ENCODE measurements at regions not wholly inside any gene's neighbourhood (a gene's known extent, or its start where the extent isn't known, plus 50 kb on each side); places are given as distances from the start of the nearest gene placed in this dataset.

- Histone ChIP-seq H3K4me1 (no peaks in the 10 kb centered on the region), H3K9me3 (no peaks in the 10 kb centered on the region), H3K4me3 (no peak overlapping the region), H3K27me3 (ENCODE audit: low read depth) (no peaks in the 10 kb centered on the region), H3K36me3 (replicated peaks) (no peaks in the 10 kb centered on the region)
- in situ Hi-C loops (cut with MboI; ENCODE audit: low sequenced_read_pairs) = no loop called here
- no peak for DNase-seq (ENCODE audit: low spot score in 2 of 2)
These were observed 1481.6 kb upstream of the PIK3C3 start for GRCh38 chr18:40473221-40474029.

GRCh38 chr18:40470723-40471122 is 1484.3 kb upstream of the PIK3C3 start:
- no peak for DNase-seq (ENCODE audit: low spot score in 2 of 2)
- no peak overlapping the region for H3K4me3 ChIP-seq
- H3K4me1 ChIP-seq = no peaks in the 10 kb centered on the region
- H3K27me3 ChIP-seq (ENCODE audit: low read depth) = no peaks in the 10 kb centered on the region
- no peaks in the 10 kb centered on the region for H3K9me3 ChIP-seq
- H3K36me3 ChIP-seq (replicated peaks) = no peaks in the 10 kb centered on the region
- in situ Hi-C loops (cut with MboI; ENCODE audit: low sequenced_read_pairs) = no loop called here

GRCh38 chr18:40469851-40470250 is 1485.2 kb upstream of the PIK3C3 start:
- Histone ChIP-seq H3K9me3 (no peaks in the 10 kb centered on the region), H3K4me3 (no peak overlapping the region), H3K36me3 (replicated peaks) (no peaks in the 10 kb centered on the region), H3K4me1 (no peaks in the 10 kb centered on the region), H3K27me3 (ENCODE audit: low read depth) (no peaks in the 10 kb centered on the region)
- DNase-seq (ENCODE audit: low spot score in 2 of 2) = no peak
- in situ Hi-C loops (cut with MboI; ENCODE audit: low sequenced_read_pairs) = no loop called here

- DNase-seq (ENCODE audit: low spot score in 2 of 2) = no peak
- in situ Hi-C loops (cut with MboI; ENCODE audit: low sequenced_read_pairs) = no loop called here
- no peaks in the 10 kb centered on the region for H3K9me3 ChIP-seq
- no peaks in the 10 kb centered on the region for H3K27me3 ChIP-seq (ENCODE audit: low read depth)
- H3K4me3 ChIP-seq = no peak overlapping the region
- H3K4me1 ChIP-seq = no peaks in the 10 kb centered on the region
- no peaks in the 10 kb centered on the region for H3K36me3 ChIP-seq (replicated peaks)
These were observed 1485.7 kb upstream of the PIK3C3 start for GRCh38 chr18:40469316-40469715.

GRCh38 chr18:40464032-40464431 is 1491.0 kb upstream of the PIK3C3 start:
- no peak overlapping the region for H3K4me3 ChIP-seq
- peaks cover 7% of the 10 kb centered on the region; the same call in 1 of the 2 replicates for H3K4me1 ChIP-seq
- in situ Hi-C loops (cut with MboI; ENCODE audit: low sequenced_read_pairs) = no loop called here
- DNase-seq (ENCODE audit: low spot score in 2 of 2) = no peak
- H3K36me3 ChIP-seq (replicated peaks) = no peaks in the 10 kb centered on the region
- no peaks in the 10 kb centered on the region for H3K27me3 ChIP-seq (ENCODE audit: low read depth)
- no peaks in the 10 kb centered on the region for H3K9me3 ChIP-seq

GRCh38 chr18:40453903-40454302 is 1501.1 kb upstream of the PIK3C3 start:
- Histone ChIP-seq H3K36me3 (replicated peaks) (no peaks in the 10 kb centered on the region), H3K4me3 (no peak overlapping the region), H3K4me1 (peaks cover 14% of the 10 kb centered on the region; the same call in 1 of the 2 replicates), H3K9me3 (no peaks in the 10 kb centered on the region), H3K27me3 (ENCODE audit: low read depth) (no peaks in the 10 kb centered on the region)
- DNase-seq (ENCODE audit: low spot score in 2 of 2) = no peak
- in situ Hi-C loops (cut with MboI; ENCODE audit: low sequenced_read_pairs) = no loop called here

- Histone ChIP-seq H3K4me1 (peaks cover 14% of the 10 kb centered on the region; the same call in 1 of the 2 replicates), H3K9me3 (no peaks in the 10 kb centered on the region), H3K36me3 (replicated peaks) (no peaks in the 10 kb centered on the region), H3K4me3 (no peak overlapping the region), H3K27me3 (ENCODE audit: low read depth) (no peaks in the 10 kb centered on the region)
- no peak for DNase-seq (ENCODE audit: low spot score in 2 of 2)
- in situ Hi-C loops (cut with MboI; ENCODE audit: low sequenced_read_pairs) = no loop called here
These were observed 1502.4 kb upstream of the PIK3C3 start for GRCh38 chr18:40452599-40452998.

- Histone ChIP-seq H3K4me1 (peaks cover 14% of the 10 kb centered on the region; the same call in 1 of the 2 replicates), H3K36me3 (replicated peaks) (no peaks in the 10 kb centered on the region), H3K27me3 (ENCODE audit: low read depth) (no peaks in the 10 kb centered on the region), H3K9me3 (no peaks in the 10 kb centered on the region), H3K4me3 (no peak overlapping the region)
- no peak for DNase-seq (ENCODE audit: low spot score in 2 of 2)
- in situ Hi-C loops (cut with MboI; ENCODE audit: low sequenced_read_pairs) = no loop called here
These were observed 1504.3 kb upstream of the PIK3C3 start for GRCh38 chr18:40450751-40451150.

GRCh38 chr18:40447820-40448219 is 1507.2 kb upstream of the PIK3C3 start:
- no peaks in the 10 kb centered on the region for H3K27me3 ChIP-seq (ENCODE audit: low read depth)
- peaks cover 8% of the 10 kb centered on the region; the same call in 1 of the 2 replicates for H3K4me1 ChIP-seq
- H3K9me3 ChIP-seq = no peaks in the 10 kb centered on the region
- H3K4me3 ChIP-seq = no peak overlapping the region
- DNase-seq (ENCODE audit: low spot score in 2 of 2) = no peak
- in situ Hi-C loops (cut with MboI; ENCODE audit: low sequenced_read_pairs) = no loop called here
- H3K36me3 ChIP-seq (replicated peaks) = no peaks in the 10 kb centered on the region

GRCh38 chr18:40440088-40440487 is 1514.9 kb upstream of the PIK3C3 start:
- Histone ChIP-seq H3K9me3 (no peaks in the 10 kb centered on the region), H3K4me1 (no peaks in the 10 kb centered on the region), H3K36me3 (replicated peaks) (no peaks in the 10 kb centered on the region), H3K27me3 (ENCODE audit: low read depth) (no peaks in the 10 kb centered on the region), H3K4me3 (no peak overlapping the region)
- no peak for DNase-seq (ENCODE audit: low spot score in 2 of 2)
- in situ Hi-C loops (cut with MboI; ENCODE audit: low sequenced_read_pairs) = no loop called here

GRCh38 chr18:40437517-40437916 is 1517.5 kb upstream of the PIK3C3 start:
- no peak for DNase-seq (ENCODE audit: low spot score in 2 of 2)
- H3K9me3 ChIP-seq = no peaks in the 10 kb centered on the region
- no peak overlapping the region for H3K4me3 ChIP-seq
- no peaks in the 10 kb centered on the region for H3K27me3 ChIP-seq (ENCODE audit: low read depth)
- H3K4me1 ChIP-seq = peaks cover 19% of the 10 kb centered on the region
- in situ Hi-C loops (cut with MboI; ENCODE audit: low sequenced_read_pairs) = no loop called here
- H3K36me3 ChIP-seq (replicated peaks) = no peaks in the 10 kb centered on the region

- DNase-seq (ENCODE audit: low spot score in 2 of 2) = peak; percentile 72 to 99
- no peaks in the 10 kb centered on the region for H3K36me3 ChIP-seq (replicated peaks)
These were observed 1523.7 kb upstream of the PIK3C3 start for GRCh38 chr18:40431071-40431985.

GRCh38 chr18:40423291-40423690 is 1531.7 kb upstream of the PIK3C3 start:
- DNase-seq (ENCODE audit: low spot score in 2 of 2) = no peak
- peaks cover 12% of the 10 kb centered on the region for H3K4me1 ChIP-seq
- H3K4me3 ChIP-seq = no peak overlapping the region
- in situ Hi-C loops (cut with MboI; ENCODE audit: low sequenced_read_pairs) = no loop called here
- H3K9me3 ChIP-seq = no peaks in the 10 kb centered on the region
- no peaks in the 10 kb centered on the region for H3K36me3 ChIP-seq (replicated peaks)
- no peaks in the 10 kb centered on the region for H3K27me3 ChIP-seq (ENCODE audit: low read depth)

More at GRCh38 chr18:40431071-40431985, 1523.7 kb upstream of the PIK3C3 start:
- Histone ChIP-seq H3K4me1 (peaks cover 35% of the 10 kb centered on the region), H3K27me3 (ENCODE audit: low read depth) (no peaks in the 10 kb centered on the region), H3K4me3 (no peak overlapping the region), H3K9me3 (no peaks in the 10 kb centered on the region)
- in situ Hi-C loops (cut with MboI; ENCODE audit: low sequenced_read_pairs) = no loop called here

GRCh38 chr18:40420675-40421074 is 1534.4 kb upstream of the PIK3C3 start:
- H3K4me1 ChIP-seq = peaks cover 20% of the 10 kb centered on the region
- H3K36me3 ChIP-seq (replicated peaks) = no peaks in the 10 kb centered on the region
- H3K4me3 ChIP-seq = no peak overlapping the region
- in situ Hi-C loops (cut with MboI; ENCODE audit: low sequenced_read_pairs) = no loop called here
- H3K27me3 ChIP-seq (ENCODE audit: low read depth) = no peaks in the 10 kb centered on the region
- DNase-seq (ENCODE audit: low spot score in 2 of 2) = no peak
- H3K9me3 ChIP-seq = no peaks in the 10 kb centered on the region
